ENCODE measurements at regions not wholly inside any gene's neighbourhood (a gene's known extent, or its start where the extent isn't known, plus 50 kb on each side); places are given as distances from the start of the nearest gene placed in this dataset.
"Not testable (repeated sequence)": the region's sequence is repeated elsewhere in the genome, so short reads cannot be mapped to it uniquely, and the experiment has no call there.

DNA sequence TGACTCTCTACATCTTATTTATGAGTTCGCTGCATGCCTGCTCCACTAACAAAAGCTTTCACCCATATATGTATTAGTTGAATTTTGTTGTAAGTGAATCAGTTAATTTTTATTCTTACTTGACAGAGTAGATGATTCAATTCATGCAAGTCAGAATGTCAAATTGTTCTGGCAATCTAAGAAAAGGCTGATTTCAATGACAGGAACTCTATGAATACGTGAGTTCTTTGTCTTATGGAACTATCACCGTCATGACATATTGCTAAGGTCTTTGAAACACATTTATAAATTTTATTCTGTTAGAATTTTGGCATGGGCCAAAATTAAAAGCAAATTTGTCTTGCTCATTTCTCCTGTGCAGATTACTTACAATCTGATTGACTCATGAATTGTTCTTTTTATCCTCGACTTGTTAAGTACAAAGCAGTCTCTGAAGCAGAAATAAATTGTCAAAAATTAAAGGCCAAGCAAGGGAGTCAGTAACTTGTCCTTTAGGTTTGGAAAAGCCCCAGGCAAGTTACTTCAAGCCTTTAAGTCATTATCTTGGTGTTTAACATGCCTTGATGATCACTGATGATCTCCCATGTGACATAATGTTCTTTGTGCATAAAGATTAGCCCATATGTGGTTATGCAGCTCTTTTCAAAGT is 89.0 kb upstream of the GC start:
- TF ChIP-seq, protein P1, sequence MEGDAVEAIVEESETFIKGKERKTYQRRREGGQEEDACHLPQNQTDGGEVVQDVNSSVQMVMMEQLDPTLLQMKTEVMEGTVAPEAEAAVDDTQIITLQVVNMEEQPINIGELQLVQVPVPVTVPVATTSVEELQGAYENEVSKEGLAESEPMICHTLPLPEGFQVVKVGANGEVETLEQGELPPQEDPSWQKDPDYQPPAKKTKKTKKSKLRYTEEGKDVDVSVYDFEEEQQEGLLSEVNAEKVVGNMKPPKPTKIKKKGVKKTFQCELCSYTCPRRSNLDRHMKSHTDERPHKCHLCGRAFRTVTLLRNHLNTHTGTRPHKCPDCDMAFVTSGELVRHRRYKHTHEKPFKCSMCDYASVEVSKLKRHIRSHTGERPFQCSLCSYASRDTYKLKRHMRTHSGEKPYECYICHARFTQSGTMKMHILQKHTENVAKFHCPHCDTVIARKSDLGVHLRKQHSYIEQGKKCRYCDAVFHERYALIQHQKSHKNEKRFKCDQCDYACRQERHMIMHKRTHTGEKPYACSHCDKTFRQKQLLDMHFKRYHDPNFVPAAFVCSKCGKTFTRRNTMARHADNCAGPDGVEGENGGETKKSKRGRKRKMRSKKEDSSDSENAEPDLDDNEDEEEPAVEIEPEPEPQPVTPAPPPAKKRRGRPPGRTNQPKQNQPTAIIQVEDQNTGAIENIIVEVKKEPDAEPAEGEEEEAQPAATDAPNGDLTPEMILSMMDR (IDR thresholded peaks at IDR 0.05; ENCODE audit: insufficient read depth in 1 of 2, low read depth in 1 of 2, low read length in 1 of 2, severe bottlenecking in 1 of 2, unreplicated experiment in 1 of 2) = no peak
- Histone ChIP-seq H3K27me3 (replicated peaks; ENCODE audit: control insufficient read depth, insufficient read depth, low read length) (no peaks in the 10 kb centered on the region), H3K9me3 (no peaks in the 10 kb centered on the region), H3K4me3 (ENCODE audit: low read depth, low read length) (no peak overlapping the region), H3K36me3 (ENCODE audit: control insufficient read depth, insufficient read depth, low read length) (no peaks in the 10 kb centered on the region), H3K4me1 (no peaks in the 10 kb centered on the region)
- peaks cover 10% of the 10 kb centered on the region for H3K9me3 Mint-ChIP-seq (ENCODE audit: unreplicated experiment)
- H3K4me1 Mint-ChIP-seq (ENCODE audit: low read depth, unreplicated experiment) = no peaks in the 10 kb centered on the region
- H3K27me3 Mint-ChIP-seq (ENCODE audit: insufficient read depth, unreplicated experiment) = peaks cover 2% of the 10 kb centered on the region
- H3K36me3 Mint-ChIP-seq (ENCODE audit: insufficient read depth, unreplicated experiment) = no peaks in the 10 kb centered on the region
- no peak overlapping the region for H3K27ac Mint-ChIP-seq (ENCODE audit: unreplicated experiment)
- ChIA-PET CTCF (no interaction called here), POLR2A (no interaction called here)
- no TSS peak for BruUV-seq (replicated peaks)
- intact Hi-C loops (cut with micrococcal nuclease; ENCODE audit: unreplicated experiment) = no loop called here
- no peak for DNase-seq
- no peak overlapping the region for H3K4me3 Mint-ChIP-seq (ENCODE audit: unreplicated experiment)

DNA sequence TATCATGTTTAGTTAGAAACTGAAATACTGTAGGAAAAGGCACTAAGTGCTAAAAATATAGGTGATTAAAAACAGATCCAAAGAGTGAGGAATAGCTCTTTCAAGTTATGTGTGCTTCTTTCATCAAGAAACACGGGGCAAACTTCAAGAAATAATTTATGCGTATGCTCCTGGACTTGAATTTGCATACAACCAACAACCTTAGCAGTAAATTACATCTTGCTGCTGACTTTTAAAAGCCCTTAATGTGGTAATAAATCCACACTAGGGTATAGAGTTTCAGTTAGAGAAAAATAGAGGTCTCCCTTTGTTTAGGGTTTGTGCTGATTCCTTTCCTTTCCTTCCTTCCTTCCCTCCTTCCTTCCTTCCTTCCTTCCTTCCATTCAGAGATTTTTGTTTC is 94.5 kb upstream of the GC start:
- no TSS peak for BruUV-seq (replicated peaks)
- Mint-ChIP-seq H3K27ac (ENCODE audit: unreplicated experiment) (no peak overlapping the region), H3K27me3 (ENCODE audit: insufficient read depth, unreplicated experiment) (peaks cover 2% of the 10 kb centered on the region), H3K4me3 (ENCODE audit: unreplicated experiment) (no peak overlapping the region), H3K36me3 (ENCODE audit: insufficient read depth, unreplicated experiment) (no peaks in the 10 kb centered on the region), H3K9me3 (ENCODE audit: unreplicated experiment) (peaks cover 10% of the 10 kb centered on the region), H3K4me1 (ENCODE audit: low read depth, unreplicated experiment) (peaks cover 6% of the 10 kb centered on the region)
- DNase-seq = no peak
- ChIA-PET POLR2A (no interaction called here), CTCF (no interaction called here)
- intact Hi-C loops (cut with micrococcal nuclease; ENCODE audit: unreplicated experiment) = no loop called here
- H3K9me3 ChIP-seq = no peaks in the 10 kb centered on the region
- no peaks in the 10 kb centered on the region for H3K36me3 ChIP-seq (ENCODE audit: control insufficient read depth, insufficient read depth, low read length)
- peaks cover 4% of the 10 kb centered on the region; the same call in 1 of the 2 replicates for H3K4me1 ChIP-seq
- no peaks in the 10 kb centered on the region for H3K27me3 ChIP-seq (replicated peaks; ENCODE audit: control insufficient read depth, insufficient read depth, low read length)
- TF ChIP-seq, protein P1 (IDR thresholded peaks at IDR 0.05; ENCODE audit: insufficient read depth in 1 of 2, low read depth in 1 of 2, low read length in 1 of 2, severe bottlenecking in 1 of 2, unreplicated experiment in 1 of 2) = no peak
- H3K4me3 ChIP-seq (ENCODE audit: low read depth, low read length) = no peak overlapping the region

DNA sequence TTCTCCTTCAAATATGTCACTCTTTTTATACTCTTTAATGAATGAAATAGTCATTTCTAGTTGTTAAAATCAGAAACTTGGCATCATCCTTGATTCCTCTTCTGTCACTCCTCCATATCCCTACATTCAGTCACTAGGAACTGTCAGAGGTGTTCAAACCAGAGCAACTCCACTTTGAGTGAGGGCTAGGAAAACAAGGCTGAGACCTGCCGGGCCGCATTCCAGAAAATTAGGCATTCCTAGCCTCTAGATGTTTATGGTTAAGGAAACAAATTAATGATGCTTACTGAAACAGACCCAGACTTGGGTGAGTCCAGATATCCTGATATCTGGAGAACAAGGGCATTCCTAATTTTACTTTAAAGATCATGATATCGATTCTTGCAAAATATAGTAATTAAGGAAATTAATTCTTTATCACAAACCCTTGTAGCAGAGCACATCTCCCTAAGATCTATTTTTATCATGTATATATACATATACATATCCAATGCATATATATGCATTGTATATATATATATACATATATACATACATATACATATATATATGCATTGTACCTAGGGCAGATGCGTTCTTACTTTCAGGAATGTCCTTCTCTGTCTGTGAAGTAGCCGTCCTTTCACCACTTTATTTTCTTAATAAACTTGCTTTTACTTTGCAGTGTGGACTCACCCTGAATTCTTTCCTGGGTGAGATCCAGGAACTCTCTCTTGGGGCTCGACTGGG is 98.4 kb upstream of the GC start:
- peak in 1 of 2 experiments; percentile 16 for DNase-seq
- Histone ChIP-seq H3K4me3 (ENCODE audit: low read depth, low read length) (no peak overlapping the region), H3K9me3 (no peaks in the 10 kb centered on the region), H3K27me3 (replicated peaks; ENCODE audit: control insufficient read depth, insufficient read depth, low read length) (no peaks in the 10 kb centered on the region), H3K36me3 (ENCODE audit: control insufficient read depth, insufficient read depth, low read length) (no peaks in the 10 kb centered on the region), H3K4me1 (peaks cover 4% of the 10 kb centered on the region; the same call in 1 of the 2 replicates)
- ChIA-PET POLR2A (no interaction called here), CTCF (no interaction called here)
- intact Hi-C loops (cut with micrococcal nuclease; ENCODE audit: unreplicated experiment) = no loop called here
- H3K36me3 Mint-ChIP-seq (ENCODE audit: insufficient read depth, unreplicated experiment) = no peaks in the 10 kb centered on the region
- no peaks in the 10 kb centered on the region for H3K9me3 Mint-ChIP-seq (ENCODE audit: unreplicated experiment)
- no TSS peak for BruUV-seq (replicated peaks)
- H3K27me3 Mint-ChIP-seq (ENCODE audit: insufficient read depth, unreplicated experiment) = no peaks in the 10 kb centered on the region
- TF ChIP-seq, protein P1 (IDR thresholded peaks at IDR 0.05; ENCODE audit: insufficient read depth in 1 of 2, low read depth in 1 of 2, low read length in 1 of 2, severe bottlenecking in 1 of 2, unreplicated experiment in 1 of 2) = no peak
- H3K27ac Mint-ChIP-seq (ENCODE audit: unreplicated experiment) = no peak overlapping the region
- peaks cover 6% of the 10 kb centered on the region for H3K4me1 Mint-ChIP-seq (ENCODE audit: low read depth, unreplicated experiment)
- H3K4me3 Mint-ChIP-seq (ENCODE audit: unreplicated experiment) = no peak overlapping the region

DNA sequence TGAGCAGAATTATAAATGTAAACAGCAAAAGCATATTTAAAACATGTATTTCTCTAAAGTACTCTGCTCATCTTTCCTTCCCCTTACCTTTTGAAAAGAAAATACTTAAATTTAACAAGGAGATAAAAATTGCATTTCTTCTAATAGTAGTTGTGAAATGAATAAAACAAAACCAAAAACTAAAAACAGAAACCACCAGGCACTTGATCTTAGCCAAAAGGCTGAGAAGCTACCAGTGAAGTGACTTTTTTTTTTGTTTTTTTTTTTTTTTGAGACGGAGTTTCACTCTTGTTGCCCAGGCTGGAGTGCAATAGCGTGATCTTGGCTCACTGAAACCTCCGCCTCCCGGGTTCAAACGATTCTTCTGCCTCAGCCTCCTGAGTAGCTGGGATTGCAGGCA is 116.5 kb upstream of the GC start:
- H3K9me3 ChIP-seq; H3K4me1 Mint-ChIP-seq (ENCODE audit: low read depth, unreplicated experiment); CTCF ChIA-PET; H3K4me3 ChIP-seq (ENCODE audit: low read depth, low read length); H3K4me1 ChIP-seq; BruUV-seq (replicated peaks); DNase-seq; H3K27me3 ChIP-seq (replicated peaks; ENCODE audit: control insufficient read depth, insufficient read depth, low read length); intact Hi-C loops (cut with micrococcal nuclease; ENCODE audit: unreplicated experiment); H3K36me3 ChIP-seq (ENCODE audit: control insufficient read depth, insufficient read depth, low read length); H3K27me3 Mint-ChIP-seq (ENCODE audit: insufficient read depth, unreplicated experiment); POLR2A ChIA-PET; H3K27ac Mint-ChIP-seq (ENCODE audit: unreplicated experiment); H3K36me3 Mint-ChIP-seq (ENCODE audit: insufficient read depth, unreplicated experiment); H3K4me3 Mint-ChIP-seq (ENCODE audit: unreplicated experiment): not testable (repeated sequence)
- H3K9me3 Mint-ChIP-seq (ENCODE audit: unreplicated experiment) = peaks cover 15% of the 10 kb centered on the region

DNA sequence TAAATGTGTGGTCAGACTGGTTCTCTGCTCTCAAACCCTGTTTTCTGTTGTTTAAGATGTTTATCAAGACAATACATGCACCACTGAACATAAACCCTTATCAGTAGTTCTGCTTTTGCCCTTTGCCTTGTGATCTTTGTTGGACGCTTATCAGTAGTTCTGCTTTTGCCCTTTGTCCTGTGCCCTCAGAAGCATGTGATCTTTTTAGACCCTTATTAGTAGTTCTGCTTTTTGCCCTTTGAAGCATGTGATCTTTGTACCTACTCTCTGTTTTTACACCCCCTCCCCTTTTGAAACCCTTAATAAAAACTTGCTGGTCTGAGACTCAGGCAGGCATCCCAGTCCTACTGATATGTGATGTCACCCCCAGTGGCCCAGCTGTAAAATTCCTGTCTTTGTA is 121.7 kb upstream of the GC start:
- intact Hi-C loops (cut with micrococcal nuclease; ENCODE audit: unreplicated experiment); H3K27me3 Mint-ChIP-seq (ENCODE audit: insufficient read depth, unreplicated experiment); H3K4me3 ChIP-seq (ENCODE audit: low read depth, low read length); H3K36me3 Mint-ChIP-seq (ENCODE audit: insufficient read depth, unreplicated experiment); H3K4me3 Mint-ChIP-seq (ENCODE audit: unreplicated experiment); CTCF ChIA-PET; H3K27ac Mint-ChIP-seq (ENCODE audit: unreplicated experiment); H3K4me1 ChIP-seq; H3K27me3 ChIP-seq (replicated peaks; ENCODE audit: control insufficient read depth, insufficient read depth, low read length); POLR2A ChIA-PET; H3K36me3 ChIP-seq (ENCODE audit: control insufficient read depth, insufficient read depth, low read length); H3K4me1 Mint-ChIP-seq (ENCODE audit: low read depth, unreplicated experiment); BruUV-seq (replicated peaks): not testable (repeated sequence)
- H3K9me3 Mint-ChIP-seq (ENCODE audit: unreplicated experiment) = peaks cover 23% of the 10 kb centered on the region
- DNase-seq = peak; percentile 27 to 42
- H3K9me3 ChIP-seq = peaks cover 16% of the 10 kb centered on the region

Measured in Caco-2 (cell line).